ENCODE measurements at regions not wholly inside any gene's neighbourhood (a gene's known extent, or its start where the extent isn't known, plus 50 kb on each side); places are given as distances from the start of the nearest gene placed in this dataset.

- CTCF ChIA-PET = interaction anchor here (0.6 kb wide), 1 partner anchor 227 kb away, joined by 3 read pairs; no protein-coding TSS in a partner anchor
- H3K4me1 ChIP-seq = peaks cover 28% of the 10 kb centered on the region
- H3K27me3 ChIP-seq (replicated peaks; ENCODE audit: control insufficient read depth, insufficient read depth, low read length) = no peaks in the 10 kb centered on the region
- peaks cover 26% of the 10 kb centered on the region for H3K4me1 Mint-ChIP-seq (ENCODE audit: low read depth, unreplicated experiment)
- DNase-seq = no peak
- H3K27ac Mint-ChIP-seq (ENCODE audit: unreplicated experiment) = peak overlapping the region; percentile 87
- POLR2A ChIA-PET = no interaction called here
- peaks cover 25% of the 10 kb centered on the region for H3K9me3 ChIP-seq
- no peaks in the 10 kb centered on the region for H3K36me3 ChIP-seq (ENCODE audit: control insufficient read depth, insufficient read depth, low read length)
- H3K36me3 Mint-ChIP-seq (ENCODE audit: insufficient read depth, unreplicated experiment) = no peaks in the 10 kb centered on the region
- intact Hi-C loops (cut with micrococcal nuclease; ENCODE audit: unreplicated experiment) = no loop called here
- no peak overlapping the region for H3K4me3 ChIP-seq (ENCODE audit: low read depth, low read length)
- no peak overlapping the region for H3K4me3 Mint-ChIP-seq (ENCODE audit: unreplicated experiment)
- H3K27me3 Mint-ChIP-seq (ENCODE audit: insufficient read depth, unreplicated experiment) = no peaks in the 10 kb centered on the region
- TF ChIP-seq, protein P1, sequence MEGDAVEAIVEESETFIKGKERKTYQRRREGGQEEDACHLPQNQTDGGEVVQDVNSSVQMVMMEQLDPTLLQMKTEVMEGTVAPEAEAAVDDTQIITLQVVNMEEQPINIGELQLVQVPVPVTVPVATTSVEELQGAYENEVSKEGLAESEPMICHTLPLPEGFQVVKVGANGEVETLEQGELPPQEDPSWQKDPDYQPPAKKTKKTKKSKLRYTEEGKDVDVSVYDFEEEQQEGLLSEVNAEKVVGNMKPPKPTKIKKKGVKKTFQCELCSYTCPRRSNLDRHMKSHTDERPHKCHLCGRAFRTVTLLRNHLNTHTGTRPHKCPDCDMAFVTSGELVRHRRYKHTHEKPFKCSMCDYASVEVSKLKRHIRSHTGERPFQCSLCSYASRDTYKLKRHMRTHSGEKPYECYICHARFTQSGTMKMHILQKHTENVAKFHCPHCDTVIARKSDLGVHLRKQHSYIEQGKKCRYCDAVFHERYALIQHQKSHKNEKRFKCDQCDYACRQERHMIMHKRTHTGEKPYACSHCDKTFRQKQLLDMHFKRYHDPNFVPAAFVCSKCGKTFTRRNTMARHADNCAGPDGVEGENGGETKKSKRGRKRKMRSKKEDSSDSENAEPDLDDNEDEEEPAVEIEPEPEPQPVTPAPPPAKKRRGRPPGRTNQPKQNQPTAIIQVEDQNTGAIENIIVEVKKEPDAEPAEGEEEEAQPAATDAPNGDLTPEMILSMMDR (IDR thresholded peaks at IDR 0.05; ENCODE audit: insufficient read depth in 1 of 2, low read depth in 1 of 2, low read length in 1 of 2, severe bottlenecking in 1 of 2, unreplicated experiment in 1 of 2) = no peak
- H3K9me3 Mint-ChIP-seq (ENCODE audit: unreplicated experiment) = peaks cover 37% of the 10 kb centered on the region
- no TSS peak for BruUV-seq (replicated peaks)
These were observed 434.5 kb downstream of the PREX1 start for GRCh38 chr20:48393311-48393685.

GRCh38 chr20:48392407-48393310 lies 435.1 kb downstream of the PREX1 start:
- Histone ChIP-seq H3K27me3 (replicated peaks; ENCODE audit: control insufficient read depth, insufficient read depth, low read length) (no peaks in the 10 kb centered on the region), H3K9me3 (peaks cover 25% of the 10 kb centered on the region), H3K36me3 (ENCODE audit: control insufficient read depth, insufficient read depth, low read length) (no peaks in the 10 kb centered on the region), H3K4me3 (ENCODE audit: low read depth, low read length) (no peak overlapping the region), H3K4me1 (peaks cover 22% of the 10 kb centered on the region)
- intact Hi-C loops (cut with micrococcal nuclease; ENCODE audit: unreplicated experiment) = no loop called here
- DNase-seq = no peak
- TF ChIP-seq, protein P1 (IDR thresholded peaks at IDR 0.05; ENCODE audit: insufficient read depth in 1 of 2, low read depth in 1 of 2, low read length in 1 of 2, severe bottlenecking in 1 of 2, unreplicated experiment in 1 of 2) = no peak
- Mint-ChIP-seq H3K36me3 (ENCODE audit: insufficient read depth, unreplicated experiment) (no peaks in the 10 kb centered on the region), H3K27ac (ENCODE audit: unreplicated experiment) (no peak overlapping the region), H3K9me3 (ENCODE audit: unreplicated experiment) (peaks cover 37% of the 10 kb centered on the region), H3K27me3 (ENCODE audit: insufficient read depth, unreplicated experiment) (no peaks in the 10 kb centered on the region), H3K4me1 (ENCODE audit: low read depth, unreplicated experiment) (peaks cover 26% of the 10 kb centered on the region), H3K4me3 (ENCODE audit: unreplicated experiment) (no peak overlapping the region)
- POLR2A ChIA-PET = no interaction called here
- no TSS peak for BruUV-seq (replicated peaks)
- CTCF ChIA-PET = interaction anchor here (0.6 kb wide), 1 partner anchor 228 kb away, joined by 3 read pairs; no protein-coding TSS in a partner anchor

DNA sequence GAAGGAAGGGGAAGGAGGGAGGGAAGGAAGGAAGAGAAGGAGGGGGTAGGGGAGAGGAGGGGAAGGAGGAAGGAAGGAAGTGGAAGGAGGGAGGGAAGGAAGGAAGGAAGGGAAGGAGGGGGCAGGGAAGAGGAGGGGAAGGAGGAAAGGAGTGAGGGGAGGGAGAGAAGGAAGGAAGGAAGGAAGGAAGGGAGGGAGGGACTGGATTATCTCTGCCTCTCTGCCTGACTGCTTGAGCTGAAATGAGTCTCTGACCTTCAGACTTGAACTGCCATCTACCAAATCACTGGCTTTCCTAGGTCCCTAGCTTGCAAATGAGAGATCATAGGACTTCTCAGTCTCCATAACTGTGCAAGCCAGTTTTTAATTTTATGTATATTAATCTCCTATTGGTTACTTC lies 436.8 kb downstream of the PREX1 start:
- ChIA-PET CTCF (no interaction called here), POLR2A (no interaction called here)
- Histone ChIP-seq H3K4me3 (ENCODE audit: low read depth, low read length) (no peak overlapping the region), H3K9me3 (peaks cover 25% of the 10 kb centered on the region), H3K27me3 (replicated peaks; ENCODE audit: control insufficient read depth, insufficient read depth, low read length) (no peaks in the 10 kb centered on the region), H3K36me3 (ENCODE audit: control insufficient read depth, insufficient read depth, low read length) (no peaks in the 10 kb centered on the region), H3K4me1 (peaks cover 14% of the 10 kb centered on the region)
- intact Hi-C loops (cut with micrococcal nuclease; ENCODE audit: unreplicated experiment) = no loop called here
- BruUV-seq (replicated peaks) = no TSS peak
- Mint-ChIP-seq H3K4me1 (ENCODE audit: low read depth, unreplicated experiment) (peaks cover 20% of the 10 kb centered on the region), H3K9me3 (ENCODE audit: unreplicated experiment) (peaks cover 37% of the 10 kb centered on the region), H3K27me3 (ENCODE audit: insufficient read depth, unreplicated experiment) (no peaks in the 10 kb centered on the region), H3K4me3 (ENCODE audit: unreplicated experiment) (no peak overlapping the region), H3K27ac (ENCODE audit: unreplicated experiment) (no peak overlapping the region), H3K36me3 (ENCODE audit: insufficient read depth, unreplicated experiment) (no peaks in the 10 kb centered on the region)
- TF ChIP-seq, protein P1 (IDR thresholded peaks at IDR 0.05; ENCODE audit: insufficient read depth in 1 of 2, low read depth in 1 of 2, low read length in 1 of 2, severe bottlenecking in 1 of 2, unreplicated experiment in 1 of 2) = no peak
- DNase-seq = no peak

Measured in Caco-2 (cell line).